WTC11 (cell line): ENCODE measurements at regions not wholly inside any gene's neighbourhood (a gene's known extent, or its start where the extent isn't known, plus 50 kb on each side); places are given as distances from the start of the nearest gene placed in this dataset.

Source experiments
- ATAC-seq: fragments of 200-7000 bp; cut with Tn5 transposase; 2 replicates; pipeline ENCODE4 v1.10.0; 2021; ENCODE audit warnings: mild to moderate bottlenecking, moderate library complexity
- CTCF ChIA-PET: fragments of 300-600 bp; sonication (Branson Sonifier 250); formaldehyde crosslinking; loops from one replicate; lab custom pipeline; 2021; ENCODE audit warnings: antibody characterized with exemption; lab: Charles Lee
- POLR2A ChIA-PET: fragments of 350-600 bp; sonication (Branson Sonifier 250); formaldehyde crosslinking; loops from one replicate; lab custom pipeline; 2021; ENCODE audit warnings: antibody characterized with exemption; lab: Charles Lee
- DNase-seq: peaks from one replicate; pipeline ENCODE4 v3.0.0; 2021; ENCODE audit warnings: low spot score
- H3K27ac Mint-ChIP-seq: 2 replicates; pipeline ENCODE4 v1.8.0; 2021; ENCODE audit warnings: mixed read lengths
- H3K27me3 Mint-ChIP-seq: 2 replicates; pipeline ENCODE4 v1.8.0; 2021; ENCODE audit warnings: low read depth, mild to moderate bottlenecking, moderate library complexity, mixed read lengths
- H3K36me3 Mint-ChIP-seq: 2 replicates; pipeline ENCODE4 v1.8.0; 2021; ENCODE audit warnings: mixed read lengths
- H3K4me1 Mint-ChIP-seq: 2 replicates; pipeline ENCODE4 v1.8.0; 2022; ENCODE audit warnings: mixed read lengths
- H3K4me3 Mint-ChIP-seq: 2 replicates; pipeline ENCODE4 v1.8.0; 2021; ENCODE audit warnings: mild to moderate bottlenecking, moderate library complexity, mixed read lengths
- H3K9me3 Mint-ChIP-seq: 2 replicates; pipeline ENCODE4 v1.8.0; 2021; ENCODE audit warnings: mixed read lengths
- CREB1 ChIP-seq: sonication (generic); formaldehyde crosslinking; IDR thresholded peaks from 2 replicates; pipeline ENCODE4 v1.8.0; 2023; ENCODE audit warnings: mild to moderate bottlenecking, missing genetic modification reagents
- CREM ChIP-seq: sonication (generic); formaldehyde crosslinking; IDR thresholded peaks from 2 replicates; pipeline ENCODE4 v1.8.1; 2022; ENCODE audit warnings: mild to moderate bottlenecking, missing genetic modification reagents, moderate library complexity
- CTCF ChIP-seq: fragments of 200-600 bp; IDR thresholded peaks from 2 replicates; pipeline ENCODE4 v1.8.0; 2022; ENCODE audit warnings: antibody characterized with exemption
- E2F4 ChIP-seq: sonication (generic); formaldehyde crosslinking; IDR thresholded peaks from 2 replicates; pipeline ENCODE4 v1.8.1; 2022; ENCODE audit warnings: low read depth, mild to moderate bottlenecking, moderate library complexity, missing genetic modification reagents, borderline replicate concordance
- ETV6 ChIP-seq: sonication (generic); formaldehyde crosslinking; IDR thresholded peaks from 2 replicates; pipeline ENCODE4 v1.8.1; 2022; ENCODE audit warnings: mild to moderate bottlenecking, missing genetic modification reagents
- GABPB1 ChIP-seq: sonication (generic); formaldehyde crosslinking; IDR thresholded peaks from 2 replicates; pipeline ENCODE4 v1.8.1; 2023; ENCODE audit warnings: mild to moderate bottlenecking, missing genetic modification reagents
- IRF2 ChIP-seq: sonication (generic); formaldehyde crosslinking; IDR thresholded peaks from 2 replicates; pipeline ENCODE4 v1.8.0; 2022; ENCODE audit warnings: low read depth, missing genetic modification reagents, borderline replicate concordance
- KAT7 ChIP-seq: sonication (generic); formaldehyde crosslinking; IDR thresholded peaks from 2 replicates; pipeline ENCODE4 v1.8.1; 2023; ENCODE audit warnings: missing genetic modification reagents, mild to moderate bottlenecking, borderline replicate concordance
- MAX ChIP-seq: sonication (generic); formaldehyde crosslinking; IDR thresholded peaks from 2 replicates; pipeline ENCODE4 v1.8.0; 2022; ENCODE audit warnings: mild to moderate bottlenecking, missing genetic modification reagents
- NFATC4 ChIP-seq: fragments of 250-450 bp; sonication (Bioruptor Pico); IDR thresholded peaks from 2 replicates; pipeline ENCODE4 v1.9.0; 2021; ENCODE audit warnings: mild to moderate bottlenecking
- NR1H2 ChIP-seq: sonication (generic); formaldehyde crosslinking; IDR thresholded peaks from 2 replicates; pipeline ENCODE4 v1.9.0; 2021; ENCODE audit warnings: mild to moderate bottlenecking, moderate library complexity, missing genetic modification reagents
- PRDM15 ChIP-seq: sonication (generic); formaldehyde crosslinking; IDR thresholded peaks from 2 replicates; pipeline ENCODE4 v1.8.0; 2022; ENCODE audit warnings: missing genetic modification reagents
- RORB ChIP-seq: fragments of 250-450 bp; sonication (Bioruptor Pico); IDR thresholded peaks from 2 replicates; pipeline ENCODE4 v1.9.0; 2021; ENCODE audit warnings: mild to moderate bottlenecking
- TP53 ChIP-seq: sonication (generic); formaldehyde crosslinking; IDR thresholded peaks from 2 replicates; pipeline ENCODE4 v1.8.1; 2023; ENCODE audit warnings: mild to moderate bottlenecking, missing genetic modification reagents
- ZBTB21 ChIP-seq: sonication (generic); formaldehyde crosslinking; IDR thresholded peaks from 2 replicates; pipeline ENCODE4 v1.8.1; 2023; ENCODE audit warnings: mild to moderate bottlenecking, missing genetic modification reagents, borderline replicate concordance
- ZNF138 ChIP-seq: sonication (generic); formaldehyde crosslinking; conservative IDR thresholded peaks from 2 replicates; pipeline ENCODE4 v1.8.1; 2022; ENCODE audit warnings: mild to moderate bottlenecking, moderate library complexity, missing genetic modification reagents
- ZNF263 ChIP-seq: sonication (generic); formaldehyde crosslinking; IDR thresholded peaks from 2 replicates; pipeline ENCODE4 v1.8.1; 2022; ENCODE audit warnings: low read depth, mild to moderate bottlenecking, moderate library complexity, missing genetic modification reagents
- ZNF512 ChIP-seq: sonication (generic); formaldehyde crosslinking; IDR thresholded peaks from 2 replicates; pipeline ENCODE4 v1.8.1; 2022; ENCODE audit warnings: missing genetic modification reagents, borderline replicate concordance
- TF ChIP-seq, protein P1 (sequence below): sonication (generic); formaldehyde crosslinking; conservative IDR thresholded peaks from 2 replicates; pipeline ENCODE4 v1.8.1; 2022; ENCODE audit warnings: mild to moderate bottlenecking, missing genetic modification reagents
- TF ChIP-seq, protein P2 (sequence below): fragments of 250-450 bp; sonication (Bioruptor Pico); IDR thresholded peaks from 2 replicates; pipeline ENCODE4 v1.8.0; 2021; ENCODE audit warnings: mild to moderate bottlenecking

GRCh38 chr3:145550522-145550921 is 610.5 kb downstream of the PLOD2 start:
- no peak overlapping the region; the same call in 1 of the 2 replicates for H3K27ac Mint-ChIP-seq
- H3K9me3 Mint-ChIP-seq, result peaks cover 60% of the 10 kb centered on the region
- no peak overlapping the region for H3K4me3 Mint-ChIP-seq
- ChIA-PET POLR2A (no interaction called here), CTCF (no interaction called here)
- H3K4me1 Mint-ChIP-seq, result peaks cover 36% of the 10 kb centered on the region
- no peak for TF ChIP-seq IRF2
- no peak for TF ChIP-seq CTCF
- no peak for TF ChIP-seq ETV6
- TF ChIP-seq KAT7 (CRISPR knock-in tag), result no peak
- DNase-seq, result no peak
- no peaks in the 10 kb centered on the region for H3K27me3 Mint-ChIP-seq
- peaks cover 66% of the 10 kb centered on the region for H3K36me3 Mint-ChIP-seq
- no peak for ATAC-seq

DNA sequence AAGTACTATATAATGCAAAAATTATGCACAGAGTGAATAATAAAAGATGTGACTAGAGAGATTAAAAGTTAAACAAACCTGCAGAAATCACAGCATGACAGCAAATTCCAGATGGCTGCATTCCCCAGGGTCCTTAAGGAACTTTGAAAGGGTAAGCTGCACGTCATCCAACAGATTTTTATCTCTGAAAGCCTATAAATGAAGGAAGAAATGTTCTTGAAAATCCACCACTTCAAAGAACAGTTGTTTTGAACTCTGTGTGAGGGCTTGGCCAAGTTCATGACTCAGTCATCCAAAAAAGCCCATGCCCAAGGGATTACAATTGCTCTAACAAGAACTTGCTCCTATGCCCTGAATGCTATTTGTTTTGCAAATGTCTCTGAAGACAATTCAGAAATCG is 603.6 kb downstream of the PLOD2 start:
- TF ChIP-seq GABPB1 (CRISPR knock-in tag) (no peak), CREM (CRISPR knock-in tag) (no peak), ZBTB21 (no peak), PRDM15 (CRISPR knock-in tag) (no peak), MAX (CRISPR knock-in tag) (no peak), NFATC4 (CRISPR knock-in tag) (no peak), IRF2 (no peak), ZNF512 (no peak), ZNF263 (CRISPR knock-in tag) (no peak), TP53 (no peak), ZNF138 (CRISPR knock-in tag) (no peak), RORB (no peak), CREB1 (CRISPR knock-in tag) (no peak), NR1H2 (CRISPR knock-in tag) (no peak), E2F4 (CRISPR knock-in tag) (no peak)
- TF ChIP-seq, protein P1, sequence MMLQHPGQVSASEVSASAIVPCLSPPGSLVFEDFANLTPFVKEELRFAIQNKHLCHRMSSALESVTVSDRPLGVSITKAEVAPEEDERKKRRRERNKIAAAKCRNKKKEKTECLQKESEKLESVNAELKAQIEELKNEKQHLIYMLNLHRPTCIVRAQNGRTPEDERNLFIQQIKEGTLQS (CRISPR knock-in tag), result no peak
- TF ChIP-seq, protein P2, sequence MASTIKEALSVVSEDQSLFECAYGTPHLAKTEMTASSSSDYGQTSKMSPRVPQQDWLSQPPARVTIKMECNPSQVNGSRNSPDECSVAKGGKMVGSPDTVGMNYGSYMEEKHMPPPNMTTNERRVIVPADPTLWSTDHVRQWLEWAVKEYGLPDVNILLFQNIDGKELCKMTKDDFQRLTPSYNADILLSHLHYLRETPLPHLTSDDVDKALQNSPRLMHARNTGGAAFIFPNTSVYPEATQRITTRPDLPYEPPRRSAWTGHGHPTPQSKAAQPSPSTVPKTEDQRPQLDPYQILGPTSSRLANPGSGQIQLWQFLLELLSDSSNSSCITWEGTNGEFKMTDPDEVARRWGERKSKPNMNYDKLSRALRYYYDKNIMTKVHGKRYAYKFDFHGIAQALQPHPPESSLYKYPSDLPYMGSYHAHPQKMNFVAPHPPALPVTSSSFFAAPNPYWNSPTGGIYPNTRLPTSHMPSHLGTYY (CRISPR knock-in tag), result no peak

More for the DNA sequence above, 603.6 kb downstream of the PLOD2 start:
- Mint-ChIP-seq H3K27ac (no peak overlapping the region), H3K27me3 (no peaks in the 10 kb centered on the region), H3K4me3 (no peak overlapping the region), H3K4me1 (peaks cover 33% of the 10 kb centered on the region), H3K9me3 (peaks cover 59% of the 10 kb centered on the region), H3K36me3 (peaks cover 56% of the 10 kb centered on the region)
- DNase-seq (no peak), ATAC-seq (no peak; the same call in none of the 2 replicates)
- CTCF ChIA-PET, result no interaction called here
- POLR2A ChIA-PET, result no interaction called here
